Astrocyte of the cerebellum (primary cell): ENCODE measurements at regions not wholly inside any gene's neighbourhood (a gene's known extent, or its start where the extent isn't known, plus 50 kb on each side); places are given as distances from the start of the nearest gene placed in this dataset.

Experiments
- DNase-seq: peaks from one replicate; pipeline ENCODE4 v3.0.0-alpha.2; 2011; ENCODE audit warnings: low read depth
- H3K4me3 ChIP-seq: 2 replicates; pipeline ENCODE4 v1.5.1; 2011; ENCODE audit warnings: mild to moderate bottlenecking, low read depth, low read length, moderate library complexity
- CTCF ChIP-seq: IDR thresholded peaks from 2 replicates; pipeline ENCODE4 v1.5.1; 2012; ENCODE audit warnings: low read length, low read depth, moderate library complexity, mild to moderate bottlenecking; ENCODE audit errors: missing control alignments
- in situ Hi-C: cut with HindIII; loops from 2 replicates; pipeline ENCODE4 v1.10.0; 2017; ENCODE audit warnings: low sequenced_read_pairs

GRCh38 chr18:56204052-56204451, 434.3 kb downstream of the TXNL1 start:
- no peak for DNase-seq
- no peak for TF ChIP-seq CTCF
- in situ Hi-C loops, result no loop called here
- H3K4me3 ChIP-seq, result no peak overlapping the region

- in situ Hi-C loops, result no loop called here
- peak; percentile 15 for DNase-seq
These were observed 435.7 kb downstream of the TXNL1 start for GRCh38 chr18:56202678-56203077.

DNA sequence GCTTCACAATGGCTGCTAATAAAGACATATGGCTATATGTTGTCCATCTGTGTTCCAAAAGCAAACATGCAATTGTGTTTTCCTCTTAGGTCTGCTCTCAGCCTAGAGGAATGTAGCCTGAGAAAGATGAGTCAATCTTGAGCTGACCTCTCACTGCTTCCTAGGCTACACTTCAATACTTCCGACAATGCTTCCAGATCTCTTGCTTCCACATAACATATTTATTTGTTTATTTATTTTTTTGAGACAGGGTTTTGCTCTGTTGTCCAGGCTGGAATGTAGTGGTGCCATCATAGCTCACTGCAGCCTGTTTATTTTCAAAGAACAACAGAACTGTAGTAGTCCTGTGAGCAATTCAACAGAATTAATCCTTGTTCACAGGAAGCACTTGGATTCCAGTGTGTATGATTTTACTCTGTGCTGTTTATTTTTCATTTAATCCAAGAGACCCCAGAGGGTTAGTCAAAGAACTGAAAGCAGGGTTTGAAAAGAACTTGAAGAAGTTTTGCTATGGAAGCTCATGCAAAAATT, 437.9 kb downstream of the TXNL1 start:
- in situ Hi-C loops, result no loop called here
- DNase-seq, result peak; percentile 13
- no peak overlapping the region for H3K4me3 ChIP-seq
- TF ChIP-seq CTCF, result no peak

More at GRCh38 chr18:56202678-56203077, 435.7 kb downstream of the TXNL1 start:
- no peak overlapping the region for H3K4me3 ChIP-seq
- TF ChIP-seq CTCF, result no peak

GRCh38 chr18:56199580-56200330, 438.6 kb downstream of the TXNL1 start:
- H3K4me3 ChIP-seq, result no peak overlapping the region
- in situ Hi-C loops, result no loop called here
- no peak for TF ChIP-seq CTCF
- DNase-seq, result no peak

DNA sequence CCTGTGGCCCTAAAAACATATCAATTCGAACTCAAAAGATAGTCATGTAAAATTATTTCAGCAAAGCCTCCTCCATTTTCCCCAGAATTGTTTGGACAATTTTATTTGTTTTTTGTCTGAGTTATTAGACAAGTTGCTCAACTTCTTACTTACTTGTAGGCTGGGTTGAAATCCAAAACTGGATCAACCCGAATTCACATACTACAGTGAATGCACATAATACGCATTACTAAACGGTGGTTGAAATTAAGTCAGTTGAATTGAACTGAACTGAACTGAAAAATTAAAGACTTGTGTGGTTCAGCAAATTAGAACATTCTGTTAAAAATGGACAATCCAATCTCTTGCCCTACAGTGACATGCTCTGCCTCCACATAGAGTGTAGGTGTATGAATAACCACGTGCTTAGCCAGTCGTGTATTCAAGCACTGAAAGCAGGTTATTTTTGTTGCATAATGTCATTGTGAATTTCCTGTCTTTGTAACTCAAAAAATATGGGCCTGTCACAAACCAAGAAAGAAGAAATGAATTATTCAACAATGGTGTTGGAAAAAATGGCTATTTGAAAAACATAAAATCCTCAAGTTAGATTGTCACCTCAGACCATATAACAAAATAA, 441.0 kb downstream of the TXNL1 start:
- no peak for DNase-seq
- no peak overlapping the region for H3K4me3 ChIP-seq
- in situ Hi-C loops, result no loop called here
- TF ChIP-seq CTCF, result no peak

- TF ChIP-seq CTCF, result no peak
- no peak for DNase-seq
- in situ Hi-C loops, result no loop called here
- H3K4me3 ChIP-seq, result no peak overlapping the region
These were observed 441.7 kb downstream of the TXNL1 start for GRCh38 chr18:56196495-56197225.
